OCI-LY7 (cell line): ENCODE measurements at regions not wholly inside any gene's neighbourhood (a gene's known extent, or its start where the extent isn't known, plus 50 kb on each side); places are given as distances from the start of the nearest gene placed in this dataset.

Experiments
- EZH2phosphoT487 ChIP-seq: fragments of 200-600 bp; sonication (generic); IDR thresholded peaks from 2 replicates; pipeline ENCODE4 v1.6.1; 2018; ENCODE audit warnings: low read depth, borderline replicate concordance, mild to moderate bottlenecking, mixed run types, antibody characterized with exemption, low read length, moderate library complexity, mixed read lengths
- TF ChIP-seq, protein P1 (sequence below): fragments of 200-600 bp; sonication (generic); conservative IDR thresholded peaks from 2 replicates; pipeline ENCODE4 v1.5.1; 2014; ENCODE audit warnings: mild to moderate bottlenecking, antibody characterized with exemption, low read length, moderate library complexity, mixed read lengths

DNA sequence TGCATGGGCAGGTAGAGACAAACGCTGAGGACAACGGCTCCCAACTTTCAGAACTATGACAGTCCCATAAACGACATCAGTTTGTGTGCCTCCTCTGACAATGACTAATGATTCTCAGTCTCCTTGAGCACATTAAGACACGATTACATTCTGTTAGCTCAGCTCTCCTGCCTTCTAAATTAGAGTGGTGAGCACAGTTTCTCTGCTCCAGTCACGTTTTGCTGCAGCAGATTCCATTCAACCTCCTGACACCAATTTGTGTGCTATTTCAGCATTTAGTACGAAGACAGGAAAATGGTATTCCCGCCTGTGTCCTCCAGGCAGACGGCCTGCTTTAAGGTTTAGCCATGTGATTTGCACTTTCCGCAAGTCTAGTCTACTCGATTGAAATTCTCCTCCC, 458.4 kb upstream of the CFAP20DC start:
- TF ChIP-seq, protein P1, sequence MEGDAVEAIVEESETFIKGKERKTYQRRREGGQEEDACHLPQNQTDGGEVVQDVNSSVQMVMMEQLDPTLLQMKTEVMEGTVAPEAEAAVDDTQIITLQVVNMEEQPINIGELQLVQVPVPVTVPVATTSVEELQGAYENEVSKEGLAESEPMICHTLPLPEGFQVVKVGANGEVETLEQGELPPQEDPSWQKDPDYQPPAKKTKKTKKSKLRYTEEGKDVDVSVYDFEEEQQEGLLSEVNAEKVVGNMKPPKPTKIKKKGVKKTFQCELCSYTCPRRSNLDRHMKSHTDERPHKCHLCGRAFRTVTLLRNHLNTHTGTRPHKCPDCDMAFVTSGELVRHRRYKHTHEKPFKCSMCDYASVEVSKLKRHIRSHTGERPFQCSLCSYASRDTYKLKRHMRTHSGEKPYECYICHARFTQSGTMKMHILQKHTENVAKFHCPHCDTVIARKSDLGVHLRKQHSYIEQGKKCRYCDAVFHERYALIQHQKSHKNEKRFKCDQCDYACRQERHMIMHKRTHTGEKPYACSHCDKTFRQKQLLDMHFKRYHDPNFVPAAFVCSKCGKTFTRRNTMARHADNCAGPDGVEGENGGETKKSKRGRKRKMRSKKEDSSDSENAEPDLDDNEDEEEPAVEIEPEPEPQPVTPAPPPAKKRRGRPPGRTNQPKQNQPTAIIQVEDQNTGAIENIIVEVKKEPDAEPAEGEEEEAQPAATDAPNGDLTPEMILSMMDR: no peak
- TF ChIP-seq EZH2phosphoT487: no peak
